DOHH2 (cell line): ENCODE measurements at regions not wholly inside any gene's neighbourhood (a gene's known extent, or its start where the extent isn't known, plus 50 kb on each side); places are given as distances from the start of the nearest gene placed in this dataset.

Experiments used
- H3F3A ChIP-seq: fragments of 200-600 bp; sonication (generic), shearing (Covaris generic); 2 replicates; pipeline ENCODE4 v1.6.0; 2016; ENCODE audit warnings: antibody characterized with exemption, mild to moderate bottlenecking; ENCODE audit not compliant: control insufficient read depth, insufficient read depth
- H3K27ac ChIP-seq: fragments of 200-600 bp; sonication (generic); 2 replicates; pipeline ENCODE4 v1.5.1; 2014; ENCODE audit warnings: low read depth, mild to moderate bottlenecking, low read length, moderate library complexity
- H3K27me3 ChIP-seq: fragments of 200-600 bp; sonication (generic); 2 replicates; pipeline ENCODE4 v1.6.1; 2014; ENCODE audit warnings: mild to moderate bottlenecking, low read length, mixed read lengths; ENCODE audit not compliant: control insufficient read depth
- H3K36me3 ChIP-seq: fragments of 200-600 bp; sonication (generic); 2 replicates; pipeline ENCODE4 v1.6.1; 2014; ENCODE audit warnings: mild to moderate bottlenecking, low read length, moderate library complexity, mixed read lengths; ENCODE audit not compliant: control insufficient read depth
- H3K4me1 ChIP-seq: fragments of 200-600 bp; sonication (generic); 2 replicates; pipeline ENCODE4 v1.6.1; 2014; ENCODE audit warnings: mild to moderate bottlenecking, low read length, mixed read lengths; ENCODE audit not compliant: control insufficient read depth
- H3K4me2 ChIP-seq: fragments of 200-600 bp; sonication (generic); 2 replicates; pipeline ENCODE4 v1.6.0; 2014; ENCODE audit warnings: mild to moderate bottlenecking, low read length, moderate library complexity
- H3K4me3 ChIP-seq: fragments of 200-600 bp; sonication (generic); 2 replicates; pipeline ENCODE4 v1.5.1; 2014; ENCODE audit warnings: mild to moderate bottlenecking, low read length, mixed read lengths
- H3K79me2 ChIP-seq: fragments of 200-600 bp; sonication (generic); 2 replicates; pipeline ENCODE4 v1.6.1; 2014; ENCODE audit warnings: mild to moderate bottlenecking, low read length, mixed read lengths; ENCODE audit not compliant: control insufficient read depth
- H3K9me2 ChIP-seq: fragments of 200-600 bp; sonication (generic); replicated peaks from 2 replicates; pipeline ENCODE4 v1.6.1; 2014; ENCODE audit warnings: mild to moderate bottlenecking, low read length, mixed read lengths; ENCODE audit not compliant: control insufficient read depth
- H3K9me3 ChIP-seq: fragments of 200-600 bp; sonication (generic); 2 replicates; pipeline ENCODE4 v1.6.1; 2014; ENCODE audit warnings: antibody characterized with exemption, low read length, mixed read lengths; ENCODE audit not compliant: control insufficient read depth, insufficient read depth
- H4K20me1 ChIP-seq: fragments of 200-600 bp; sonication (generic); 2 replicates; pipeline ENCODE4 v1.6.0; 2014; ENCODE audit warnings: low read depth, mild to moderate bottlenecking, antibody characterized with exemption, low read length, moderate library complexity; ENCODE audit not compliant: control insufficient read depth, insufficient read depth
- CTCF ChIP-seq: fragments of 200-600 bp; sonication (generic); IDR thresholded peaks from one replicate; pipeline ENCODE4 v1.5.1; 2014; ENCODE audit warnings: antibody characterized with exemption, mild to moderate bottlenecking, low read depth, low read length; ENCODE audit not compliant: poor library complexity, severe bottlenecking
- EZH2phosphoT487 ChIP-seq: fragments of 200-600 bp; sonication (generic); IDR thresholded peaks from 2 replicates; pipeline ENCODE4 v1.6.1; 2017; ENCODE audit warnings: borderline replicate concordance, mild to moderate bottlenecking, antibody characterized with exemption, low read length, moderate library complexity, mixed read lengths

DNA sequence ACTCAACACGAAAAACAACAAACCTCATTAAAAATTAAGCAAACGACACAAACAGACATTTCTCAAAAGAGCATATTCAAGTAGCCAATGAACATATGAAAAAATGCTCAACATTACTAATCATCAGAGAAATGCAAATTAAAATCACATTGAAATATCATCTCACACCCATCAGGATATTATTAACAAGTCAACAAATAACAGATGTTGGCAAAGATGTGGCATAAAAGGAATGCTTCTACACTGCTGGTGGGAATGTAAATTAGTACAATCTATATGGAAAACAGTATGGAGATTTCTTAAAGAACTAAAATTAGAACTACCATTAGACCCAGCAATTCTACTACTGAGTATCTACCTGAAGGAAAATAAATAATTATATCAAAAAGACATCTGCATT lies 182.2 kb downstream of the KITLG start:
- H3K4me3 ChIP-seq: no peak overlapping the region
- H3K27ac ChIP-seq: no peak overlapping the region
- H3K9me3 ChIP-seq: no peaks in the 10 kb centered on the region

DNA sequence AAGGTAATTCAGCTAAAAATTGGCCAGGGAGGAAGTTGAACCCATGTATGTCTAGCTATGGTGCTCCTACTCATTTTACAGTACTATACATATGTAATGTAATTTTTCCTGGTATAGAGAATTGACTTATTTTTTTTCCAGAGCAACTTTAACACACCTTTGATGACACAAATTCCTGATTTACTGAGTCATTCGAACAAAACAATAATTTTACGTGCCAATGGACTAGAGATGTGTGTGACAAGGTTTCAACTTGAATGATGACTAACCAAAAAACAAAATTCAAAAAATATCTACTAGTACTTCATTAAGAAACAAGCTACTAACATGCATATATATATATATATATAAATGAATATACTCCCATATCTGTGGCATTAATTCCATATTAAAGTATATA lies 180.5 kb downstream of the KITLG start:
- Histone ChIP-seq H3K9me3 (no peaks in the 10 kb centered on the region), H3K36me3 (no peaks in the 10 kb centered on the region), H3K79me2 (no peaks in the 10 kb centered on the region), H3K27ac (no peak overlapping the region), H3K4me1 (no peaks in the 10 kb centered on the region), H3K4me3 (no peak overlapping the region), H4K20me1 (no peaks in the 10 kb centered on the region), H3K4me2 (no peak overlapping the region), H3K9me2 (no peaks in the 10 kb centered on the region), H3F3A (no peaks in the 10 kb centered on the region), H3K27me3 (no peaks in the 10 kb centered on the region)
- TF ChIP-seq CTCF: no peak
- TF ChIP-seq EZH2phosphoT487: no peak

More for the DNA sequence above, 182.2 kb downstream of the KITLG start:
- Histone ChIP-seq H4K20me1 (no peaks in the 10 kb centered on the region), H3K27me3 (no peaks in the 10 kb centered on the region), H3K9me2 (no peaks in the 10 kb centered on the region), H3K79me2 (no peaks in the 10 kb centered on the region), H3K36me3 (no peaks in the 10 kb centered on the region), H3F3A (no peaks in the 10 kb centered on the region), H3K4me2 (no peak overlapping the region), H3K4me1 (no peaks in the 10 kb centered on the region)
- no peak for TF ChIP-seq CTCF
- TF ChIP-seq EZH2phosphoT487: no peak

DNA sequence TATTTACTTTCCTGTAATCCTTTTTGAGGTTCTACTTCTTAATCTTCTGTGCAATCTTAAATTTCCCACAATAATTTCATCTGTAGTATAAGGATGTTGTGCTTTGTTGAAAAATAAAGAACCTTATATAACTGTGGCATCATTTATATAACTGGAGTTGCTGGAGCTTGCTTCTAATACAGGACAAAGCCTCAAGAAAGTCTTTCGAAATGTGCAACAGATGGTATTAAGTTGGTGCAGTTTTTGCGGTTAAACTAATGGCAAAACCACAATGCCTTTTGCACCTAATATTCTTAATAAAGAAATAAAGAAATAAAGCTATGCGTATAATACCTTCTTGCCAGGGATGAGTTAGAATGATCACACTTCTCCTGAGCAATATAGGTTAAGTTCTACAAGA lies 180.0 kb downstream of the KITLG start:
- H3K27ac ChIP-seq: no peak overlapping the region
- no peak for TF ChIP-seq CTCF
- TF ChIP-seq EZH2phosphoT487: no peak

DNA sequence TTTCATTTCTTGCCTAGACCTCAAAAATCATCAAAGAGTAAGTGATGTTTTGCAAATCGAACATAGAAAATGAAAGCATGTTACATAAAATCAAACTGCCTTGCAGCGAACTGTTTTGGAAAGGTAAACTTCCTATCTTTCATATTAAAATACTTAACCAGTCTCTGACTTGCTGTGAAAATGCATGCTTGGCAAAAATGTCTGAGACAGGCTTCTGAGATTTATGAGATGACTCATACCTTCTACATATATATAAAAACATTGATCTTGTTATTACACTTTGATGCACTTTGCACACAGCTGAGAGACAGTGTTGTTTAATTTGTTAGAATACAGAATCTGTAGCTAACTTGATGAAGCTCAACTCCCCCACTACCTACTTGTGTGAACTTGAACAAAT lies 179.1 kb downstream of the KITLG start:
- Histone ChIP-seq H3K9me2 (no peaks in the 10 kb centered on the region), H3F3A (no peaks in the 10 kb centered on the region), H3K79me2 (no peaks in the 10 kb centered on the region), H3K4me3 (no peak overlapping the region), H4K20me1 (no peaks in the 10 kb centered on the region), H3K27ac (no peak overlapping the region), H3K4me1 (no peaks in the 10 kb centered on the region), H3K9me3 (no peaks in the 10 kb centered on the region), H3K36me3 (no peaks in the 10 kb centered on the region), H3K27me3 (no peaks in the 10 kb centered on the region), H3K4me2 (no peak overlapping the region)
- TF ChIP-seq EZH2phosphoT487 (no peak), CTCF (no peak)

More for the DNA sequence above, 180.0 kb downstream of the KITLG start:
- no peaks in the 10 kb centered on the region for H3F3A ChIP-seq
- no peaks in the 10 kb centered on the region for H3K79me2 ChIP-seq
- H3K9me2 ChIP-seq: no peaks in the 10 kb centered on the region
- H3K4me1 ChIP-seq: no peaks in the 10 kb centered on the region
- H3K4me3 ChIP-seq: no peak overlapping the region
- H3K9me3 ChIP-seq: no peaks in the 10 kb centered on the region
- no peaks in the 10 kb centered on the region for H4K20me1 ChIP-seq
- H3K36me3 ChIP-seq: no peaks in the 10 kb centered on the region
- no peak overlapping the region for H3K4me2 ChIP-seq
- H3K27me3 ChIP-seq: no peaks in the 10 kb centered on the region
